AG08395 (cell line): ENCODE measurements at regions not wholly inside any gene's neighbourhood (a gene's known extent, or its start where the extent isn't known, plus 50 kb on each side); places are given as distances from the start of the nearest gene placed in this dataset.
"Not testable (repeated sequence)": the region's sequence is repeated elsewhere in the genome, so short reads cannot be mapped to it uniquely, and the experiment has no call there.

ENCODE experiments used
- DNase-seq: peaks from one replicate; pipeline ENCODE4 v3.0.0; 2012; ENCODE audit warnings: mixed read lengths, low spot score

- no peak for DNase-seq
Observed at GRCh38 chr18:55735199-55735855, 147.3 kb upstream of the TCF4 start.

GRCh38 chr18:55732227-55733106, 144.5 kb upstream of the TCF4 start:
- DNase-seq: peak; percentile 11

GRCh38 chr18:55731594-55732042, 143.6 kb upstream of the TCF4 start:
- DNase-seq: no peak

GRCh38 chr18:55721006-55721405, 133.0 kb upstream of the TCF4 start:
- DNase-seq: not testable (repeated sequence)

- no peak for DNase-seq
Observed at GRCh38 chr18:55713707-55714106, 125.7 kb upstream of the TCF4 start.

GRCh38 chr18:55706898-55707297, 118.9 kb upstream of the TCF4 start:
- peak; percentile 20 for DNase-seq

- DNase-seq: no peak
Observed at GRCh38 chr18:55699233-55699765, 111.3 kb upstream of the TCF4 start.

GRCh38 chr18:55696811-55697210, 108.8 kb upstream of the TCF4 start:
- DNase-seq: no peak

GRCh38 chr18:55695091-55695490, 107.1 kb upstream of the TCF4 start:
- no peak for DNase-seq

GRCh38 chr18:55694291-55694690, 106.3 kb upstream of the TCF4 start:
- no peak for DNase-seq

GRCh38 chr18:55688030-55688429, 100.0 kb upstream of the TCF4 start:
- DNase-seq: no peak

GRCh38 chr18:55687106-55687505, 99.1 kb upstream of the TCF4 start:
- no peak for DNase-seq

GRCh38 chr18:55685638-55686037, 97.6 kb upstream of the TCF4 start:
- DNase-seq: no peak

- no peak for DNase-seq
Observed at GRCh38 chr18:55672574-55673361, 84.8 kb upstream of the TCF4 start.

- no peak for DNase-seq
Observed at GRCh38 chr18:55665506-55665905, 77.5 kb upstream of the TCF4 start.

GRCh38 chr18:55664758-55665400, 76.9 kb upstream of the TCF4 start:
- not testable (repeated sequence) for DNase-seq

GRCh38 chr18:55663891-55664290, 75.9 kb upstream of the TCF4 start:
- DNase-seq: no peak

- no peak for DNase-seq
Observed at GRCh38 chr18:55658598-55658997, 70.6 kb upstream of the TCF4 start.

GRCh38 chr18:55657572-55658331, 69.8 kb upstream of the TCF4 start:
- DNase-seq: no peak

- no peak for DNase-seq
Observed at GRCh38 chr18:55654986-55655385, 67.0 kb upstream of the TCF4 start.

GRCh38 chr18:55651236-55651635, 63.2 kb upstream of the TCF4 start:
- no peak for DNase-seq
